ENCODE measurements at regions not wholly inside any gene's neighbourhood (a gene's known extent, or its start where the extent isn't known, plus 50 kb on each side); places are given as distances from the start of the nearest gene placed in this dataset.
"Not testable (repeated sequence)": the region's sequence is repeated elsewhere in the genome, so short reads cannot be mapped to it uniquely, and the experiment has no call there.

DNA sequence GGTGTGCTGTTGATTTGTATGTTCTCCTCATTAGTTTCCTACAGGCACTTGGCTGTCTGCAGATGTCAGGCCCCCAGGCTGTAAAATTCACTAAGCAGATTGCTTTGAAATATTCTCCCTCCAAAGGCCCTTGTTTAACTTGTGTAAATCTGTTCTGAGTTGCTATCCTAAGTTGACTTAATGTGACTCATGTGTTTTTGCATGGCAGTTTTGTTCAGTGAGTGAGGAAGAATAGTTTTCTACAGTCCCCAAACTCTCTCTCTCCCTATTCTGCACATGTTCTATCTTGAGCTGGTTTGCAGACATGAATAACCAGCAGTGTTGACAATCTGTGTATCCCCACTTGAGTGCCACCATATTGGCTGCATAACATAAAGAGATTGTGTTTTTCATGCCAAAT, 1005.4 kb upstream of the DDX18 start:
- Mint-ChIP-seq H3K4me1 (no peaks in the 10 kb centered on the region), H3K36me3 (no peaks in the 10 kb centered on the region), H3K9me3 (ENCODE audit: low read depth) (peaks cover 12% of the 10 kb centered on the region), H3K27ac (no peak overlapping the region), H3K4me3 (no peak overlapping the region), H3K27me3 (no peaks in the 10 kb centered on the region)
- ATAC-seq (no peak), DNase-seq (no peak)
- CTCF ChIA-PET, result no interaction called here

GRCh38 chr2:116810071-116810470, 1004.4 kb upstream of the DDX18 start:
- Mint-ChIP-seq H3K9me3 (ENCODE audit: low read depth) (peaks cover 9% of the 10 kb centered on the region), H3K27ac (no peak overlapping the region), H3K27me3 (no peaks in the 10 kb centered on the region), H3K4me1 (no peaks in the 10 kb centered on the region), H3K4me3 (no peak overlapping the region), H3K36me3 (no peaks in the 10 kb centered on the region)
- no peak for ATAC-seq
- CTCF ChIA-PET, result no interaction called here
- no peak for DNase-seq

DNA sequence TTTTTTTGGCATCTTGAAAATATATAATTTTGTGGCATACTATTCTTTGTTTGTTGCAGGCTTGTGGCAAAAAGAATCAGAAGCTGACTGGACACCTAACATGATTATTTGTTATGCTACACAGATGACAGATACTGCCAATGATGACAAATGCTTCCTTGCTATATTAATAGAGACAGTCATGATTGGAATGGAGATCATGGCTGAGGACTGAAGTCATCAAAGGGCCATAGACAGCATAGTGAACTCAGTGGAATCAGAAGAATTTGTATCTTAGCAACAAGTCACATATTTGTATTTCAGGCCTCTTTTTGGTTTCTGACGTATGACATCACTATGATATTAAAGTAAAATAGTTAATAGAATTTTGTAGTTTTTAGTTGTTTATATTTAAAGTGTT, 1003.8 kb upstream of the DDX18 start:
- Mint-ChIP-seq H3K27me3 (no peaks in the 10 kb centered on the region), H3K36me3 (no peaks in the 10 kb centered on the region), H3K4me3 (no peak overlapping the region), H3K4me1 (no peaks in the 10 kb centered on the region), H3K27ac (no peak overlapping the region), H3K9me3 (ENCODE audit: low read depth) (peaks cover 7% of the 10 kb centered on the region)
- DNase-seq, result no peak
- CTCF ChIA-PET, result no interaction called here
- ATAC-seq, result no peak

- Mint-ChIP-seq H3K27me3 (no peaks in the 10 kb centered on the region), H3K9me3 (ENCODE audit: low read depth) (peaks cover 10% of the 10 kb centered on the region), H3K36me3 (no peaks in the 10 kb centered on the region), H3K27ac (no peak overlapping the region), H3K4me1 (no peaks in the 10 kb centered on the region), H3K4me3 (no peak overlapping the region)
- DNase-seq (no peak), ATAC-seq (no peak)
- CTCF ChIA-PET, result no interaction called here
These were observed 995.1 kb upstream of the DDX18 start for GRCh38 chr2:116819355-116819754.

- H3K27ac Mint-ChIP-seq, result no peak overlapping the region
- H3K4me3 Mint-ChIP-seq, result no peak overlapping the region
These were observed 993.5 kb upstream of the DDX18 start for GRCh38 chr2:116820986-116821385.

DNA sequence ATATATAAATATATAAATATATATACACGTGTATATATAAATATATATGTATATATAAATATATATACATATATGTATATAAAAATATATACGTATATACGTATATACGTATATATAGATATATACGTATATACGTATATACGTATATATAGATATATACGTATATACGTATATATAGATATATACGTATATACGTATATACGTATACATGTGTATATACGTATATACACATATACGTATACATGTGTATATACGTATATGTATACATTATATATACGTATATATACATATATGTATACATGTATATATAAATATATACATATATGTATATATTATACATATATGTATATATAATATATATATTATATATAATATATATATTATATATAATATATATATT, 984.9 kb upstream of the DDX18 start:
- CTCF ChIA-PET; ATAC-seq; H3K9me3 Mint-ChIP-seq (ENCODE audit: low read depth); H3K36me3 Mint-ChIP-seq; H3K27ac Mint-ChIP-seq; DNase-seq; H3K4me1 Mint-ChIP-seq; H3K4me3 Mint-ChIP-seq; H3K27me3 Mint-ChIP-seq: not testable (repeated sequence)

More at GRCh38 chr2:116820986-116821385, 993.5 kb upstream of the DDX18 start:
- CTCF ChIA-PET, result no interaction called here
- DNase-seq, result no peak
- no peaks in the 10 kb centered on the region for H3K4me1 Mint-ChIP-seq
- no peak for ATAC-seq
- H3K36me3 Mint-ChIP-seq, result no peaks in the 10 kb centered on the region
- peaks cover 10% of the 10 kb centered on the region for H3K9me3 Mint-ChIP-seq (ENCODE audit: low read depth)
- H3K27me3 Mint-ChIP-seq, result no peaks in the 10 kb centered on the region

DNA sequence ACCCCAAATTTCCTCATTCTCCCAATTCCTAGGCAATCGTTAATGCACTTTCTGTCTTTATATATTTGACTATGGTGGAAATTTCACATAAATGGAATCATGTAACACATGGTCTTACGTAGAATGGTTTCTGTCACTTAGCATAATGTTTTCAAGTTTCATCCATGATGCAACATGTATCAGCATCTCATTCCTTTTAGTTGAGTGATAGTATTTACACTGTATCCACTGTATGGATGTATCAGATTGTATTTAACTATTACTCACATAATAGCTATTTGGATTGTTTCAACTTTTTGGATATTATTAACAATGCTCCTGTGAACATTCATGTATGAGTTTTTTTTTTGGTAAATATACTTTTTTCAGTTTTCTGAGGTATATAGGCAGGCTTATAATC, 982.3 kb upstream of the DDX18 start:
- Mint-ChIP-seq H3K9me3 (ENCODE audit: low read depth) (peaks cover 4% of the 10 kb centered on the region), H3K36me3 (no peaks in the 10 kb centered on the region), H3K4me3 (no peak overlapping the region), H3K27me3 (no peaks in the 10 kb centered on the region), H3K27ac (no peak overlapping the region), H3K4me1 (no peaks in the 10 kb centered on the region)
- no peak for DNase-seq
- CTCF ChIA-PET, result no interaction called here
- ATAC-seq, result no peak

DNA sequence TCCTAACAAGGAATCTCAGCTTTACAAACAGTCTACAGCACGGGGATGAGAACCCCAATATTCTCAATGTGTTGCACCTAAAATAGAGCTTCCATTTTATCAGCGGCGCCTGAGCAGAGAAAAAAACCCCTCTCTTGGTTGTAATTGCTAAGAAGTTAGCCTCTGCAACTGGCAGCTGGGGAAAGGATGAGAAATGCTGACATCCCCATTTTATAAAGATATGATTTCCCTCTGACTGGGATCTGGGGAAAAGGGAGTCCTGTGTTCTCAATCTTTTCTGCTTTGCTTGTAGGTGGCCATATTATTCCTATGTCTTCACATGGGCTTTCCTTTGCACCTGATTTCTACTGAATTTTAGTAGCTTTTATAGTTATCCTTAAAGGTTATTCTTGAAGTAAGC, 981.4 kb upstream of the DDX18 start:
- Mint-ChIP-seq H3K27ac (no peak overlapping the region), H3K4me3 (no peak overlapping the region), H3K4me1 (no peaks in the 10 kb centered on the region), H3K27me3 (no peaks in the 10 kb centered on the region), H3K9me3 (ENCODE audit: low read depth) (peaks cover 4% of the 10 kb centered on the region), H3K36me3 (no peaks in the 10 kb centered on the region)
- ATAC-seq (no peak), DNase-seq (no peak)
- CTCF ChIA-PET, result no interaction called here

GRCh38 chr2:116842164-116842563, 972.3 kb upstream of the DDX18 start:
- Mint-ChIP-seq H3K27me3 (no peaks in the 10 kb centered on the region), H3K27ac (no peak overlapping the region), H3K4me1 (no peaks in the 10 kb centered on the region), H3K4me3 (no peak overlapping the region), H3K9me3 (ENCODE audit: low read depth) (peaks cover 11% of the 10 kb centered on the region), H3K36me3 (no peaks in the 10 kb centered on the region)
- CTCF ChIA-PET, result no interaction called here
- DNase-seq (no peak), ATAC-seq (no peak)

GRCh38 chr2:116859708-116860107, 954.8 kb upstream of the DDX18 start:
- DNase-seq (no peak), ATAC-seq (no peak)
- H3K27ac Mint-ChIP-seq, result no peak overlapping the region
- CTCF ChIA-PET, result no interaction called here
- no peak overlapping the region for H3K4me3 Mint-ChIP-seq
- peaks cover 25% of the 10 kb centered on the region for H3K9me3 Mint-ChIP-seq (ENCODE audit: low read depth)
- no peaks in the 10 kb centered on the region for H3K36me3 Mint-ChIP-seq
- no peaks in the 10 kb centered on the region for H3K27me3 Mint-ChIP-seq
- H3K4me1 Mint-ChIP-seq, result no peaks in the 10 kb centered on the region

GRCh38 chr2:116874021-116874420, 940.5 kb upstream of the DDX18 start:
- CTCF ChIA-PET, result no interaction called here
- no peaks in the 10 kb centered on the region for H3K4me1 Mint-ChIP-seq

DNA sequence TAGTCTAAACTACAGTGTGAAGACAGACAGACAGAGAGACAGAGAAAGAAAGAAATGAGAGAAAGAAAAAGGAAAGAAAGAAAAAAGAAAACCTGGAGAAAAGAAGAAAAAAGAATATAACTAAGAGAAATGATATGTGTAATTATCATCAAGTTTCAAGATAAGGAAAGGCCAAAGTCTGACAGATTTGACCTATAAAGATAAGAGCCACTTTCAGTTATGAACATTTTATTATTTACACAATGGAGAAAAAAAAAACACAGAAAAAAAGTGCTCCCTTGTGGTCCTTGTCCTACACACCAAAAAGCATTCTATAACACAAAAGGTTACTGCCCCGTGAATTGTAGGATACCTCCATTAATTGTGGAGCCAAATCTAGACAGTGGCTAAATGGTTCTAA, 937.2 kb upstream of the DDX18 start:
- DNase-seq (no peak), ATAC-seq (no peak)
- H3K36me3 Mint-ChIP-seq, result no peaks in the 10 kb centered on the region
- peaks cover 22% of the 10 kb centered on the region for H3K9me3 Mint-ChIP-seq (ENCODE audit: low read depth)
- no peak overlapping the region for H3K27ac Mint-ChIP-seq
- CTCF ChIA-PET, result no interaction called here
- H3K4me1 Mint-ChIP-seq, result no peaks in the 10 kb centered on the region
- H3K4me3 Mint-ChIP-seq, result no peak overlapping the region
- H3K27me3 Mint-ChIP-seq, result no peaks in the 10 kb centered on the region

More at GRCh38 chr2:116874021-116874420, 940.5 kb upstream of the DDX18 start:
- ATAC-seq (no peak), DNase-seq (no peak)
- Mint-ChIP-seq H3K9me3 (ENCODE audit: low read depth) (peaks cover 24% of the 10 kb centered on the region), H3K27me3 (no peaks in the 10 kb centered on the region), H3K27ac (no peak overlapping the region), H3K36me3 (no peaks in the 10 kb centered on the region), H3K4me3 (no peak overlapping the region)

GRCh38 chr2:116877944-116878343, 936.5 kb upstream of the DDX18 start:
- CTCF ChIA-PET, result no interaction called here
- peaks cover 16% of the 10 kb centered on the region for H3K9me3 Mint-ChIP-seq (ENCODE audit: low read depth)
- no peak for ATAC-seq

GRCh38 chr2:116879650-116880160, 934.8 kb upstream of the DDX18 start:
- H3K4me1 Mint-ChIP-seq, result no peaks in the 10 kb centered on the region
- ATAC-seq (no peak), DNase-seq (no peak)
- CTCF ChIA-PET, result no interaction called here
- H3K27me3 Mint-ChIP-seq, result no peaks in the 10 kb centered on the region
- H3K9me3 Mint-ChIP-seq (ENCODE audit: low read depth), result peaks cover 11% of the 10 kb centered on the region
- no peak overlapping the region for H3K4me3 Mint-ChIP-seq
- no peak overlapping the region for H3K27ac Mint-ChIP-seq
- no peaks in the 10 kb centered on the region for H3K36me3 Mint-ChIP-seq

More at GRCh38 chr2:116877944-116878343, 936.5 kb upstream of the DDX18 start:
- H3K36me3 Mint-ChIP-seq, result no peaks in the 10 kb centered on the region
- no peak for DNase-seq
- no peaks in the 10 kb centered on the region for H3K27me3 Mint-ChIP-seq
- no peak overlapping the region for H3K27ac Mint-ChIP-seq
- H3K4me3 Mint-ChIP-seq, result no peak overlapping the region
- no peaks in the 10 kb centered on the region for H3K4me1 Mint-ChIP-seq

DNA sequence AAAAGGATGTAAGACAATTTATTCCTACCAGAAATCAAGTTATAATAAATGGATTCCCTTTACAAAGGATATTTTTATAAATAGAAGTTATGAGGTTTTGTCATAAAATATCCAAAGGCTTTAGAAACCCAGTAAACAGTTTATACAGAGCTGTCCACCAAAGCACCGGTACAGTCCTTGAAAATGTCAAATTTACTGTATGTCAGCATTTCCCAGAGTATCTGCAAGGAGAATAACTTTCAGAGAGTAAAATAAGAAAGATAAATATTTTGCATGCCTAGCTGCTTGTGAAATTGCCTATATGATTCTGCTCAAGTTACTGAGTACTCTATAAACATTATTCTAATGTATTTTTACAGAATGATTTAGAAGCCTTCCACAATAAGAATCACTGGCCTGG, 923.3 kb upstream of the DDX18 start:
- CTCF ChIA-PET, result no interaction called here
- no peak overlapping the region for H3K27ac Mint-ChIP-seq
- no peak for ATAC-seq

More for the DNA sequence above, 923.3 kb upstream of the DDX18 start:
- no peaks in the 10 kb centered on the region for H3K36me3 Mint-ChIP-seq
- no peak overlapping the region for H3K4me3 Mint-ChIP-seq
- no peaks in the 10 kb centered on the region for H3K27me3 Mint-ChIP-seq
- H3K9me3 Mint-ChIP-seq (ENCODE audit: low read depth), result peaks cover 9% of the 10 kb centered on the region
- H3K4me1 Mint-ChIP-seq, result no peaks in the 10 kb centered on the region
- DNase-seq, result no peak

Measured in activated CD8-positive, alpha-beta memory T cell treated with anti-CD3 and anti-CD28 coated beads, Interleukin-2, amount 10 ng/mL, durations not matched to agents 7 days and 5 days (primary cell).